C4-2B (cell line): ENCODE measurements at regions not wholly inside any gene's neighbourhood (a gene's known extent, or its start where the extent isn't known, plus 50 kb on each side); places are given as distances from the start of the nearest gene placed in this dataset.

Source experiments
- H3K27ac ChIP-seq: fragments of 450-650 bp; 2 replicates; pipeline ENCODE4 v1.5.1; 2017
- ZFX ChIP-seq: fragments of 450-650 bp; IDR thresholded peaks from 2 replicates; pipeline ENCODE4 v1.6.1; 2017
- TF ChIP-seq, protein P1 (sequence below): fragments of 450-650 bp; conservative IDR thresholded peaks from 2 replicates; pipeline ENCODE4 v1.5.1; 2017; ENCODE audit warnings: mild to moderate bottlenecking

DNA sequence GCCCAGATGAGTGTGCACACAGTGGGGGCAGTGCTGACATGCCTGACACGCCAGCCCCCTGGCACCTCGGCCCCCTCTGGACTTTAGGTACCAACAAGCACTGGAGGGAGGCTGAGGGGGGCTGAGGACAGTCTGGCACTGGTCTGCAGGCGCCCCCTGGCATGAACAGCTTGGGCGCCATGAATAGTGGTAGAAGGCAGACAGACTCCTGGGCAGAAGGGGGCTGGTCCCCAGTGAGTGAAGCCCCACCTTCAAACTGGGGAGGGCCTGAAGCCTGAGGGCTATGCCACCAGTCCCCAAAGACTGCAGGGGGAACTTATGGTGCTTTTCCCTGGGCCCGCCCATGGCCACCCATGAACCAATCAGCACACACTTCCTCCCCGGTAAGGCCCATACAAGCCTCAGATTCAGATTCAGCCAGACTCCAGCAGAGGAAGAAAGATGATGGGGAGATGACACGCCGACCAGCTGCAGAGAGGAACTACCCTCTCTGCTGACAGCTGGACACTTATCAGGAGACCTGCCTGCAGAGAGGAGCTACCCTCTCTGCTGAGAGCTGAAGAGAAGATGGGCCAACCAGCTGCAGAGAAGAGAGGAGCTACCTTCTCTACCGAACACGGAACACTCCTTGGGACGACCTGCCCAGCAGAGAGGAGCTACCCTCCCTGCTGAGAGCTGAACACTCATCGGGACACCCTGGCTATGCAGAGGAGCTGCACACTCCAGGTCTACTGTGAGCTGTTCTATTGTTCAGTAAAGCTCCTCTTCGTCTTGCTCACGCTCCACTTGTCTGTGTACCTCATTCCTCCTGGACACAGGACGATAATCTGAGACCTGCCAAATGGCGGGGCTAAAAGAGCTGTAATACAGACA, 324.5 kb downstream of the PCNX1 start:
- TF ChIP-seq ZFX: no peak
- TF ChIP-seq, protein P1, sequence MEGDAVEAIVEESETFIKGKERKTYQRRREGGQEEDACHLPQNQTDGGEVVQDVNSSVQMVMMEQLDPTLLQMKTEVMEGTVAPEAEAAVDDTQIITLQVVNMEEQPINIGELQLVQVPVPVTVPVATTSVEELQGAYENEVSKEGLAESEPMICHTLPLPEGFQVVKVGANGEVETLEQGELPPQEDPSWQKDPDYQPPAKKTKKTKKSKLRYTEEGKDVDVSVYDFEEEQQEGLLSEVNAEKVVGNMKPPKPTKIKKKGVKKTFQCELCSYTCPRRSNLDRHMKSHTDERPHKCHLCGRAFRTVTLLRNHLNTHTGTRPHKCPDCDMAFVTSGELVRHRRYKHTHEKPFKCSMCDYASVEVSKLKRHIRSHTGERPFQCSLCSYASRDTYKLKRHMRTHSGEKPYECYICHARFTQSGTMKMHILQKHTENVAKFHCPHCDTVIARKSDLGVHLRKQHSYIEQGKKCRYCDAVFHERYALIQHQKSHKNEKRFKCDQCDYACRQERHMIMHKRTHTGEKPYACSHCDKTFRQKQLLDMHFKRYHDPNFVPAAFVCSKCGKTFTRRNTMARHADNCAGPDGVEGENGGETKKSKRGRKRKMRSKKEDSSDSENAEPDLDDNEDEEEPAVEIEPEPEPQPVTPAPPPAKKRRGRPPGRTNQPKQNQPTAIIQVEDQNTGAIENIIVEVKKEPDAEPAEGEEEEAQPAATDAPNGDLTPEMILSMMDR: no peak
- no peak overlapping the region for H3K27ac ChIP-seq

DNA sequence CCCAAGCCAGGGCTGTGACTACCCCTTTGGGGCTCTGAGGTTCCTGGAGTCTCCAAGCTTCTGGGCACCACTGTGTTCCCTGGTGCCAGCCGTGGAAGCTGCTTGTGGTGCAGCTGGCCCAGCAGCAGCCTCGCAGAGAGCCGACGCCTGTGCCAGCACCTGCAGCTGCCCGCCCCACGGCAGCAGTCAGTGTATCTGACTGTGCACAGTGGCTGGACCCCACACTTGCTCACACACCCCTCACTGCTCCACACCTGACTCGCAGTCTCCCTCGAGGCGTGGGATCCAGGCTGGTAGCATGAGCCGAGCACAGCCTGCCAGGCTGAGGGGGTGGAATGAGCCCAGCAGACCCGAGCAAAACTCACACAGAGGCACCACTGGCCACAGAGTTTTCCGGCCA, 325.2 kb downstream of the PCNX1 start:
- TF ChIP-seq, protein P1: no peak
- TF ChIP-seq ZFX: no peak
- H3K27ac ChIP-seq: no peak overlapping the region

DNA sequence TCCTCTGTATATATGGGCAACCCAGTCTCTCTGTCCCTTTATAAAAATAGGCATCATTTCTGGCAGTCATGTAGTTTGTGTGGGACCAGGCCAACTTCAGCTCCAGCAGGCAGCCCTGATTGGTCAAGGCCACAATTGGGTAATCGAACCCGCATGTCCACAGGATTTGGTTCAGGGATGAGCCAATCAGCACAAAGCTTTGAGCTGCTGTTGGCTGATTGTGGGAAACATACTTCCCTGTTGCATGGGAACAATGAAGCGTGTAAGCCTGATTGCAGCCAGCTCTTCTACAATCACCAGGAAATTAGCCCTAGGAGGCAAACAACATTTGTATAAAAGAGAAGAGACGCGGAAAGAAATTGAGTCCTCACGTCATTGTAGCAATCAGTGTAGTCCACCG, 328.6 kb downstream of the PCNX1 start:
- TF ChIP-seq ZFX: no peak
- TF ChIP-seq, protein P1: no peak
- no peak overlapping the region for H3K27ac ChIP-seq

DNA sequence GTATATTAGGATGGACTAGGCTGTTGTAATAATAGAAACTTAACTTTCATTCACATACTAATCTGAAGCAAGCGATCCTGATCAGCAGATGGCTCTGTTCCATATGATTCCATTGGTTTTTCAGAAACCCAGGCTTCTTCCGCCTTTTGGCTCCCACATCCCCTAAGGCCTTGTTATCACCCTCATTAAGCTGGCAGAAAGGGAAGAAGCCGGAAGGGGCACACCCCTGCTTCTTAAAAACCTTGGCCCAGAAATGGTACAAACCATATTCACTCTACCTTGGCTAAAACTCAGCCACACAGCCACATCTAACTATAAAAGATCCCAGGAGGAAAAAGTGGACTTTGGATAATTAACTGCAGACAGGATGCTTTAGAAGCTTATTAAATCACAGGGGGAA, 329.2 kb downstream of the PCNX1 start:
- TF ChIP-seq, protein P1: no peak
- TF ChIP-seq ZFX: no peak
- no peak overlapping the region for H3K27ac ChIP-seq

DNA sequence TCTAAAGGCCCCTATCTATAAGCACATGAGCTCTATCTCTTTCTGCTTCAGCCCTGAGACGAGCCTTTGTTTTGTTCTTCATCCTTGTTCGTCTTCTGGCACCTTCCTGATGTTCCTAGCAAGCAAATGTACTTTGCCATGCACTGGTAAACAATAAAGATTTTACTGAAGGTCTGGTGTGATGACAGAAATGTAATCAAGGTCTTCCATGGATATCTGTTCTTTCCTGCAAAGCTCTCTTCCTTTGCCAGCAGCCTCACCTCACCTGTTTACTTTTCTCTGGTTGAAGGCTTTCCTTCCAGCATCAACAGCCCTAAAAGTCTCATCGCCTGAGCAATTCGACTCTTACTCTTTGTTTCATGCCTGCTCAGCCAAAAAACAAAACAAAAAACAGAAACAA, 330.3 kb downstream of the PCNX1 start:
- TF ChIP-seq, protein P1: no peak
- TF ChIP-seq ZFX: no peak
- H3K27ac ChIP-seq: peak overlapping the region; percentile 22; the same call in 1 of the 2 replicates

DNA sequence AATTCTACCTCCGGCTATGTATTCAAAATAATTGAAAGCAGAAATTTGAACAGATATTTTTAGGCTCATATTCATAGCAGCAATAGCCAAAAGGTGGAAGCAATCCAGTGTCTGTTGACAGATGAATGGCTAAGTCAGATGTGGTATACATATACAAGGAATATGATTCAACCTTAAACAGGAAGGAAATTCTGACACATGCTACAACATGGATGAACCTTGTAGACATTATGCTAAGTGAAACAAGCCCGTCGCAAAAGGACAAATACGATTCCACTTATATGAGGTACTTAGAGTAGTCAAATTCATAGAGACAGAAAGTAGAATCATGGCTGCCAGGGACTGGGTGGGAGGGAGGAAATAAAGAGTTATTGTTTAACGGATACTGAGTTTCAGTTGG, 331.6 kb downstream of the PCNX1 start:
- no peak overlapping the region for H3K27ac ChIP-seq
- no peak for TF ChIP-seq ZFX
- TF ChIP-seq, protein P1: no peak

DNA sequence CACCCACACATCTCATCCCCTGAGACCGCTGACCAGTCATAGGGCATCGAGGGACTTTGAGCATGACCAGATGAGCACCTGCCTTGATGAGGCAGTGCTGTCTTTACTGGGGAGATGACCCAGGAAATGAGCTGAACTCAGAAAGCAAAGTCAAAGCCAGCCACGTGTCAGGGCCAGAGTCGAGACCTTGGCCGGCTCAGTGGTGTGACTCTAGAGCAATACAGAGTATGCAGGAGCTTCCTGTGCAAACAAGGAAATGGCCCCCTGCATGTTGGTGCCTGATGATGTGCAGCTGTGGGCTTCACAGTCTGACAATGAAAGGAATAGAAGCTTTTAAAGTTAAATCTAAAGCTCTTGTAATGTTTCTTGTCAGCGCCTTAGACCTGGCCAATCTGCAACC, 332.9 kb downstream of the PCNX1 start:
- TF ChIP-seq, protein P1: no peak
- no peak for TF ChIP-seq ZFX
- no peak overlapping the region for H3K27ac ChIP-seq
